Type B pancreatic cell (in vitro differentiated cells): ENCODE measurements at regions not wholly inside any gene's neighbourhood (a gene's known extent, or its start where the extent isn't known, plus 50 kb on each side); places are given as distances from the start of the nearest gene placed in this dataset.

Experiments used
- DNase-seq: peaks from one replicate; pipeline ENCODE4 v3.0.0; 2021; ENCODE audit warnings: mixed read lengths; ENCODE audit not compliant: unreplicated experiment; ENCODE audit errors: extremely low spot score
- H3K27ac Mint-ChIP-seq: 2 replicates; pipeline ENCODE4 v1.8.0; 2021; ENCODE audit warnings: mild to moderate bottlenecking, mixed read lengths
- H3K27me3 Mint-ChIP-seq: 2 replicates; pipeline ENCODE4 v1.8.0; 2021; ENCODE audit warnings: mixed read lengths
- H3K36me3 Mint-ChIP-seq: 2 replicates; pipeline ENCODE4 v1.8.0; 2021; ENCODE audit warnings: mixed read lengths
- H3K4me1 Mint-ChIP-seq: one replicate; pipeline ENCODE4 v1.8.0; 2021; ENCODE audit warnings: mixed read lengths; ENCODE audit not compliant: unreplicated experiment
- H3K4me3 Mint-ChIP-seq: 2 replicates; pipeline ENCODE4 v1.8.0; 2021; ENCODE audit warnings: mild to moderate bottlenecking, mixed read lengths
- H3K9me3 Mint-ChIP-seq: 2 replicates; pipeline ENCODE4 v1.8.0; 2021; ENCODE audit warnings: mixed read lengths
- TF ChIP-seq, protein P1 (sequence below): fragments of 200-600 bp; sonication (generic); conservative IDR thresholded peaks from 2 replicates; pipeline ENCODE4 v1.5.0; 2021; ENCODE audit warnings: antibody characterized with exemption, mild to moderate bottlenecking

DNA sequence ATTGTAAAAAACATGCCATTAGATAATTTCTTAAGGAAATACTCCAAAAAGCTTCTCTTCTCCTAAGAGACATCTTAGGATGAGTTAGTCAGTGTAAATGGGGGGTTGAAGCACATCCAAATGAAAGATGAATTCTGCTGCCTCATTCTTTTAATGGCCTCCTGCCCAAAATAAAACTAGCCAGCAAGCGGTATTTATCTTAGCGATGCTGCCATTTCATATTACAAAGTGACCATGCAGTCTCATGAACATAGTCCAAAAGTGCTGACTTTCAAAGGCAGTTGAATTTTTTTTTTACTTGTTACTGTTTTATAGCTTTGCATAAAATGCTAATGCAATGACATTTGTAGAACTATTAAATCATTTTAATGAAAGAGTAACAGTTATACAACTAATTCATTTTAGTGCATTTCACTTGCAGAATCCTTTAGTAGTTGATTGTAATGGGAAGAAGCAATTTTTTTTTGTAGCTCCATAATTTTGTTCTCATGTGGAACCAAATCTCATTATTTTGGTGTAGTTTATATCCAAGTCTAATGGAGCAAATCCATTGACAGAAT, 151.5 kb downstream of the CAVIN4 start:
- Mint-ChIP-seq H3K36me3 (no peaks in the 10 kb centered on the region), H3K4me3 (no peak overlapping the region), H3K27ac (no peak overlapping the region), H3K27me3 (no peaks in the 10 kb centered on the region), H3K4me1 (peaks cover 4% of the 10 kb centered on the region), H3K9me3 (no peaks in the 10 kb centered on the region)
- no peak for DNase-seq
- TF ChIP-seq, protein P1, sequence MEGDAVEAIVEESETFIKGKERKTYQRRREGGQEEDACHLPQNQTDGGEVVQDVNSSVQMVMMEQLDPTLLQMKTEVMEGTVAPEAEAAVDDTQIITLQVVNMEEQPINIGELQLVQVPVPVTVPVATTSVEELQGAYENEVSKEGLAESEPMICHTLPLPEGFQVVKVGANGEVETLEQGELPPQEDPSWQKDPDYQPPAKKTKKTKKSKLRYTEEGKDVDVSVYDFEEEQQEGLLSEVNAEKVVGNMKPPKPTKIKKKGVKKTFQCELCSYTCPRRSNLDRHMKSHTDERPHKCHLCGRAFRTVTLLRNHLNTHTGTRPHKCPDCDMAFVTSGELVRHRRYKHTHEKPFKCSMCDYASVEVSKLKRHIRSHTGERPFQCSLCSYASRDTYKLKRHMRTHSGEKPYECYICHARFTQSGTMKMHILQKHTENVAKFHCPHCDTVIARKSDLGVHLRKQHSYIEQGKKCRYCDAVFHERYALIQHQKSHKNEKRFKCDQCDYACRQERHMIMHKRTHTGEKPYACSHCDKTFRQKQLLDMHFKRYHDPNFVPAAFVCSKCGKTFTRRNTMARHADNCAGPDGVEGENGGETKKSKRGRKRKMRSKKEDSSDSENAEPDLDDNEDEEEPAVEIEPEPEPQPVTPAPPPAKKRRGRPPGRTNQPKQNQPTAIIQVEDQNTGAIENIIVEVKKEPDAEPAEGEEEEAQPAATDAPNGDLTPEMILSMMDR: no peak

DNA sequence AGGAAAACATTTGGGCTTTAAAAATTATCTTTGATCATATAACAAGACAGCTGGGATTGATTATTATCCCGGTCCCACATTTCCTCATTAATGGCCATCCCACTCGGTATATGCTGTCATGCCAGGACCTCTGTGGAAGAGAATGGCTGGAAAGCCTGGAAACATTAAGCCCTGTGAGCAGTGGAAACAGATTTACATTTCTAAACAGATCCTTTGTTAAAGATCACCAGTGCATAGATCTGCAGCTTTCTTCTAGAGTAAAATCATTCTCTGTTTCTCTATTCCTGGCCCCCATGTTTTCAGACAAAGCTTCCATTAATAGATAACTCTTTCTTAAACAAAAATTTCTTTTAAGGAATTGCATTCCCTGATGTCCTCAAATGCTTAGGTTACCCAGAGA, 152.2 kb downstream of the CAVIN4 start:
- H3K9me3 Mint-ChIP-seq: no peaks in the 10 kb centered on the region
- no peak overlapping the region for H3K4me3 Mint-ChIP-seq
- no peaks in the 10 kb centered on the region for H3K27me3 Mint-ChIP-seq
- TF ChIP-seq, protein P1: no peak
- H3K4me1 Mint-ChIP-seq: peaks cover 4% of the 10 kb centered on the region
- H3K36me3 Mint-ChIP-seq: no peaks in the 10 kb centered on the region
- no peak overlapping the region for H3K27ac Mint-ChIP-seq
- DNase-seq: no peak

GRCh38 chr9:100731038-100731556, 153.2 kb downstream of the CAVIN4 start:
- no peaks in the 10 kb centered on the region for H3K4me1 Mint-ChIP-seq
- no peak overlapping the region for H3K27ac Mint-ChIP-seq
- H3K27me3 Mint-ChIP-seq: no peaks in the 10 kb centered on the region
- no peaks in the 10 kb centered on the region for H3K9me3 Mint-ChIP-seq
- TF ChIP-seq, protein P1: no peak
- DNase-seq: no peak
- no peaks in the 10 kb centered on the region for H3K36me3 Mint-ChIP-seq
- H3K4me3 Mint-ChIP-seq: no peak overlapping the region

DNA sequence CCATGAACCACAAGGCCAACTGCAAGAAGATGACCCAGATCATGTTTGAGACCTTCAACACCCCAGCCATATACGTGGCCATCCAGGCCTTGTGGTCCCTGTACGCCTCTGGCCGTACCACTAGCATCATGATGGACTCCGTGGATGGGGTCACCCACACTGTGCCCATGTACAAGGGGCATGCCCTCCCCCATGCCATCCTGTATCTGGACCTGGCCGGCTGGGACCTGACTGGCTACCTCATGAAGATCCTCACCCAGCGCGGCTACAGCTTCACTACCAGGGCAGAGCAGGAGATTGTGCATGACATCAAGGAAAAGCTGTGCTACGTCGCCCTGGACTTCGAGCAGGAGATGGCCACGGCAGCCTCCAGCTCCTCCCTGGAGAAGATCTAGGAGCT, 153.7 kb downstream of the CAVIN4 start:
- Mint-ChIP-seq H3K36me3 (no peaks in the 10 kb centered on the region), H3K9me3 (no peaks in the 10 kb centered on the region), H3K4me1 (no peaks in the 10 kb centered on the region), H3K27me3 (no peaks in the 10 kb centered on the region), H3K27ac (no peak overlapping the region), H3K4me3 (no peak overlapping the region)
- DNase-seq: no peak
- TF ChIP-seq, protein P1: no peak

DNA sequence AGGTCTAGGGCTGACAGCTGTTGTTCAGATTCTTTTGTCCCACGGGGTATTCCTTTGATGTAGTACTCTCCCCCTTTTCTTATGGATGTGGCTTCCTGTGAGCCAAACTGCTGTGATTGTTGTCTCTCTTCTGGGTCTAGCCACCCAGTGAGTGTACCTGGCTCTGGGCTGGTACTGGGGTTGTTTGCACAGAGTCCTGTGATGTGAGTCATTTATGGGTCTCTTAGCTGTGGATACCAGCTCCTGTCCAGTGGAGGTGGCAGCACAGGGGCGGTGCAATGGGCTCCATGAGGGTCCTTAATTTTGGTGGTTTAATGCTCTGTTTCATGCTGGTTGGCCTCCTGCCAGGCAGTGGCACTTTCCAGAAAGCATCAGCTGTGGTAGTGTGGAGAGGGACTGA, 161.3 kb downstream of the CAVIN4 start:
- DNase-seq: no peak
- Mint-ChIP-seq H3K36me3 (no peaks in the 10 kb centered on the region), H3K4me3 (no peak overlapping the region), H3K4me1 (no peaks in the 10 kb centered on the region), H3K27ac (no peak overlapping the region), H3K9me3 (peaks cover 5% of the 10 kb centered on the region), H3K27me3 (no peaks in the 10 kb centered on the region)
- TF ChIP-seq, protein P1: no peak
